Coronary artery (tissue), 2 donors: ENCODE measurements at regions not wholly inside any gene's neighbourhood (a gene's known extent, or its start where the extent isn't known, plus 50 kb on each side); places are given as distances from the start of the nearest gene placed in this dataset.
"Not testable (repeated sequence)": the region's sequence is repeated elsewhere in the genome, so short reads cannot be mapped to it uniquely, and the experiment has no call there.

Experiments
- DNase-seq: peaks from one replicate; pipeline ENCODE4 v3.0.0-alpha.2; 2017; ENCODE audit warnings: low spot score
- H3K27ac ChIP-seq, 2 donors: fragments of 200-600 bp; sonication (generic); one replicate each; pipeline ENCODE4 v1.5.1; 2016 to 2019
- H3K4me3 ChIP-seq: fragments of 200-600 bp; sonication (generic); 2 replicates; pipeline ENCODE4 v1.5.1; 2016; ENCODE audit warnings: mild to moderate bottlenecking, moderate library complexity
- TF ChIP-seq, protein P1 (sequence below): fragments of 200-600 bp; sonication (generic); IDR thresholded peaks from one replicate; pipeline ENCODE4 v1.5.1; 2019; ENCODE audit warnings: antibody characterized with exemption

GRCh38 chr5:116961021-116961420 lies 386.4 kb upstream of the SEMA6A start:
- TF ChIP-seq, protein P1, sequence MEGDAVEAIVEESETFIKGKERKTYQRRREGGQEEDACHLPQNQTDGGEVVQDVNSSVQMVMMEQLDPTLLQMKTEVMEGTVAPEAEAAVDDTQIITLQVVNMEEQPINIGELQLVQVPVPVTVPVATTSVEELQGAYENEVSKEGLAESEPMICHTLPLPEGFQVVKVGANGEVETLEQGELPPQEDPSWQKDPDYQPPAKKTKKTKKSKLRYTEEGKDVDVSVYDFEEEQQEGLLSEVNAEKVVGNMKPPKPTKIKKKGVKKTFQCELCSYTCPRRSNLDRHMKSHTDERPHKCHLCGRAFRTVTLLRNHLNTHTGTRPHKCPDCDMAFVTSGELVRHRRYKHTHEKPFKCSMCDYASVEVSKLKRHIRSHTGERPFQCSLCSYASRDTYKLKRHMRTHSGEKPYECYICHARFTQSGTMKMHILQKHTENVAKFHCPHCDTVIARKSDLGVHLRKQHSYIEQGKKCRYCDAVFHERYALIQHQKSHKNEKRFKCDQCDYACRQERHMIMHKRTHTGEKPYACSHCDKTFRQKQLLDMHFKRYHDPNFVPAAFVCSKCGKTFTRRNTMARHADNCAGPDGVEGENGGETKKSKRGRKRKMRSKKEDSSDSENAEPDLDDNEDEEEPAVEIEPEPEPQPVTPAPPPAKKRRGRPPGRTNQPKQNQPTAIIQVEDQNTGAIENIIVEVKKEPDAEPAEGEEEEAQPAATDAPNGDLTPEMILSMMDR, result no peak
- Histone ChIP-seq H3K27ac (no peak overlapping the region), H3K4me3 (no peak overlapping the region)
- no peak for DNase-seq

GRCh38 chr5:116959843-116960242 lies 385.2 kb upstream of the SEMA6A start:
- TF ChIP-seq, protein P1, result no peak
- DNase-seq, result no peak
- H3K27ac ChIP-seq, result no peak overlapping the region
- no peak overlapping the region for H3K4me3 ChIP-seq

DNA sequence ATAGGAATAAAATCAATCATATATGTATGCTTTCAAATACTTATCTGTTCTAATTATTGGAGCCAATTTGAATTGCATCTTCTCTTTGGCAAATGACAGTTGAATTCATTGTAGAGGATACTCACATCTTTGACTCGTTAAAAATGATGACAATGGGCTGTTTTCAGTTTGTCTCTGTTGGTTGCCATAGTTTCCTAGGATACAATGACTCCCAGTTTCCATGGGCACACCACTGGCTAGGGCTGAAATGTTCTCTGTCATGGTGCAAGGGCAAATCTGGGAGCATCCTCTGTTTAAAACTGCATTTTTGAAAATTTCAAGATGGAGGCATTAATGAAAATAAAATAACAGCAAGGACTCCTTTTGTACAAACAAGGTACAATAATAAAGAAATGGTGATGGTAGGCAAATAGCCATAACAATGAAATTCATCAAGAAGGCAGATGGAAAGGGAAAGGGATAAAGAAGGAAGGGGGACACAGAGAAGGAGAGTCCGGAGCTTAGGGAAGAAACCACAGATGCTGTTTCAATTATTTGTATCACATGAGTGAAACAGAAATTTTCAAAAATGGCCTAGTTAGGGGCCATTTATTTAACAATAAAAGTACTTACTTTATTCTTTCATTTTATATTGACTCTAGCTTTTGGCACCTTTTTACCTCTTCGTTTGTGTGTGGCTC lies 378.8 kb upstream of the SEMA6A start:
- no peak overlapping the region for H3K27ac ChIP-seq
- no peak for DNase-seq
- H3K4me3 ChIP-seq, result no peak overlapping the region
- TF ChIP-seq, protein P1, result no peak

DNA sequence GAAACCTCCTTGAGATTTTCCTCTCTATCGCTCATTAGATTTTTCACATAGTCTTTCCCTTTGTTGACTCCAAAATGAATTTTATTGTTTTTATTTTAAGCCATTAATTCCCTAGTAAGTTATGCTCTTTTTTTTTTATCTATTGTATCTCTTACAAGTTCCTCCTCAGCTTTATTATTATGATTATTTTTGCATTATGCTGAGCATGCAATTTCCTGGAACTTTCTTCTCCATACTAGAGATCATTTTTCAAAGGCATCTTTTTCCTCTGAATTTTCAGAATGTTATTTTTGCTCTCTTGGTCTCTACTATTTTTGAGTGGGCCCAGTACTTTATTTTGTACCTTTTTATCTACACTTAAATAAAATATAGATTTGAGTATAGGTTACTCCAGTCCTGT lies 376.6 kb upstream of the SEMA6A start:
- TF ChIP-seq, protein P1, result no peak
- no peak for DNase-seq
- no peak overlapping the region for H3K27ac ChIP-seq
- no peak overlapping the region for H3K4me3 ChIP-seq

DNA sequence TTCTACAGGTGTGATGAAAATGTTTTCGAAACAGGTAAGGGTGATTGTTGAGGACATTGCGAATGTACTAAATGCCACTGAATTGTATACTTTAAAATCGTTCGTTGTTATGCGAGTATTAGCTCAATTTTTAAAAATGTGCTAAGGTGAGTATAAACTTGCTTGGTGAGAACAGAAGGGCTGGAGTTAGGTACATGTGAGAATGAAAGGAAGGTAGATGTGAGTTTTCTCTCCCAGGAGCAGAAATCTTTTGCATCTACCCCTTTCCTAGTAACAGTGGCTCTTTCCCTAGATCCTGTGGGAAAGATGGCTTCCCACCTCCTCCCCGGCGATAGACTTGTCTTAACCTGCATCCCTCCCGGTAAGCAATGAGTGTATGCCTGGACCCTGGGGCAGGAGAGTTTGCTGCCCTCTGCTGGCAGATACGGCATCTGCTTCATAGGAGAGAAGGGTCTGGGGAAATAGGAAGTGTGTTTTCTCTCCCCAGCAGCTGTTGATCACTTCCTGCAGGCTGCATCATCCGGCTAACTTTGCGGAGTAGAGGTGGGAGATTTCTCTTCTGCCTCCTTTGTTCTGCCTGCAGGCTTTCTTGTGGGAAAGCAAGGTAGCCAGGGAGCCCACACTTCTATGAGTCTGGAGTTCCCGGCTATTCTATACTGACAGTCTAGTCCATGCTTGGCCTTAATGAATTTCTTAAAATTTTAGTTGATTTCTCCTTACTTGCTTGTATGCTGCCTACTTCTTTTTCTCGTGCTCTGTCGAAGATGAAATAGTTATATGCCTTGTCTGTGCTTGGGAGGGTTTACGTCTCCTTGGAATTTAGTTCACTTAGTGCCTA lies 373.3 kb upstream of the SEMA6A start:
- no peak overlapping the region for H3K27ac ChIP-seq
- no peak for DNase-seq
- TF ChIP-seq, protein P1, result no peak
- H3K4me3 ChIP-seq, result no peak overlapping the region

DNA sequence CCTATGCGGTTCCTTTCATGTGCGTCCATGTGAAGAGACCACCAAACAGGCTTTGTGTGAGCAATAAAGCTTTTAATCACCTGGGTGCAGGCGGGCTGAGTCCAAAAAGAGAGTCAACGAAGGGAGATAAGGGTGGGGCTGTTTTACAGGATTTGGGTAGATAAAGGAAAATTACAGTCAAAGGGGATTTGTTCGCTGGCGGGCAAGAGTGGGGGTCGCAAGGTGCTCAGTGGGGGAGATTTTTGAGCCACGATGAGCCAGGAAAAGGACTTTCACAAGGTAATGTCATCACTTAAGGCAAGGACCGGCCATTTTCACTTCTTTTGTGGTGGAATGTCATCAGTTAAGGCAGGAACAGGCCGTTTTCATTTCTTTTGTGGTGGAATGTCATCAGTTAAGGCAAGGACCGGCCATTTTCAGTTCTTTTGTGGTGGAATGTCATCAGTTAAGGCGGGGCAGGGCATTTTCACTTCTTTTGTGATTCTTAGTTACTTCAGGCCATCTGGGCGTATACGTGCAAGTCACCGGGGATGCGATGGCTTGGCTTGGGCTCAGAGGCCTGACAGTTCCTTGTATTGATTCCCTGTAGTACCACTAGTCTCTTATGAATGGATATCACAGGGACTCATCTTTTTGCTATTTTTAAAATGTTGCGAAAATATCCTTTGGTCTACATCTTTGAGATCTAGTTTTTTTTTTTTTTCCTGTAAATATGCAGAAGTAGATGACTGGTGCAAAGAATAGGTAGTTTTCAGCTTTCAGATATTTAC lies 371.2 kb upstream of the SEMA6A start:
- not testable (repeated sequence) for DNase-seq, H3K4me3 ChIP-seq, H3K27ac ChIP-seq

- DNase-seq, result no peak
- H3K4me3 ChIP-seq, result no peak overlapping the region
- TF ChIP-seq, protein P1, result no peak
- no peak overlapping the region for H3K27ac ChIP-seq
These were observed 369.6 kb upstream of the SEMA6A start for GRCh38 chr5:116944183-116944582.
